ENCODE measurements at regions not wholly inside any gene's neighbourhood (a gene's known extent, or its start where the extent isn't known, plus 50 kb on each side); places are given as distances from the start of the nearest gene placed in this dataset.

DNA sequence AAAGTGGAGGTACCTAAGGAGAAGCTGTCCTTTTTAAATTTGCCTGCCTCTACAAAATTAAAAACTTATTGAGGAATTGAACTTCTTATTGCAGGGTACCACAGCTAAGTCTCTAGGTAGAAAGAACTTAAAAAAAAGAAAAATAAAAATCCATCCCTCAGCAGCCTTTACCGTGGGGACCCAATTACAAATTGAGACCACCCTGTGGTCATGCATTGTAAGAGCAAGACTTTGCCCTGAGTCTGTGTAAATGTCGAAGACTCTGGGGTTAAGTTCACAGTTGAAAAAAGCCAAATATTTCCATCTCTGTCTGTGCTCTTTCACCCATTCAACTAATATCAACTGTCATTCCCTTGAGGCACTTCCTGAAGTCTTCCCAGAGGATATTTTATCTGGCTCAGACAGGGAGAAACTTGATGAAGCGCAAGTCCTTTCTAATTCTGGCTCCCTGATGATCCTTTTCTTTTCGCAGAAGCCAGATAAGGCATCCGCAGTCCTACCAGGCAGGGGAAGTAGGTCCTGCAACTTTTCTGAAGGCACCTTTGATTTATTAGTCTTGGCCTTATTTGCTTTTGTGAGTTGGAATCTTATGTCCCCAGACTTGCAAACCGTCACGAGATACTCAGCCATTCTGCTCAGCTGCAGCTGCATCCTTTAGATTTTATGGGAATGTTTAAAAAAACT, 323.8 kb upstream of the WWC1 start:
- no peak overlapping the region for H3K4me3 ChIP-seq (ENCODE audit: insufficient read depth, low read length, poor library complexity, severe bottlenecking)
- no peak for TF ChIP-seq EZH2phosphoT487 (conservative IDR thresholded peaks at IDR 0.05; ENCODE audit: low read length)
- TF ChIP-seq, protein P1, sequence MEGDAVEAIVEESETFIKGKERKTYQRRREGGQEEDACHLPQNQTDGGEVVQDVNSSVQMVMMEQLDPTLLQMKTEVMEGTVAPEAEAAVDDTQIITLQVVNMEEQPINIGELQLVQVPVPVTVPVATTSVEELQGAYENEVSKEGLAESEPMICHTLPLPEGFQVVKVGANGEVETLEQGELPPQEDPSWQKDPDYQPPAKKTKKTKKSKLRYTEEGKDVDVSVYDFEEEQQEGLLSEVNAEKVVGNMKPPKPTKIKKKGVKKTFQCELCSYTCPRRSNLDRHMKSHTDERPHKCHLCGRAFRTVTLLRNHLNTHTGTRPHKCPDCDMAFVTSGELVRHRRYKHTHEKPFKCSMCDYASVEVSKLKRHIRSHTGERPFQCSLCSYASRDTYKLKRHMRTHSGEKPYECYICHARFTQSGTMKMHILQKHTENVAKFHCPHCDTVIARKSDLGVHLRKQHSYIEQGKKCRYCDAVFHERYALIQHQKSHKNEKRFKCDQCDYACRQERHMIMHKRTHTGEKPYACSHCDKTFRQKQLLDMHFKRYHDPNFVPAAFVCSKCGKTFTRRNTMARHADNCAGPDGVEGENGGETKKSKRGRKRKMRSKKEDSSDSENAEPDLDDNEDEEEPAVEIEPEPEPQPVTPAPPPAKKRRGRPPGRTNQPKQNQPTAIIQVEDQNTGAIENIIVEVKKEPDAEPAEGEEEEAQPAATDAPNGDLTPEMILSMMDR (IDR thresholded peaks at IDR 0.05; ENCODE audit: insufficient read depth, low read length, poor library complexity, severe bottlenecking) = no peak
- no peaks in the 10 kb centered on the region for H3K9me3 ChIP-seq (ENCODE audit: insufficient read depth, low read length)
- no peak overlapping the region for H3K4me2 ChIP-seq (ENCODE audit: low read depth, low read length, poor library complexity, severe bottlenecking)
- no peak overlapping the region for H3K27ac ChIP-seq (ENCODE audit: low read depth, low read length)
- no peaks in the 10 kb centered on the region for H3K9me2 ChIP-seq (replicated peaks; ENCODE audit: insufficient read depth, low read length)
- no peak overlapping the region for H3K9ac ChIP-seq (ENCODE audit: low read length)
- H3K36me3 ChIP-seq (ENCODE audit: low read length) = no peaks in the 10 kb centered on the region
- H3K27me3 ChIP-seq (ENCODE audit: low read length) = no peaks in the 10 kb centered on the region
- H2AFZ ChIP-seq (ENCODE audit: low read depth, low read length, severe bottlenecking) = no peak overlapping the region
- no peaks in the 10 kb centered on the region for H3F3A ChIP-seq (ENCODE audit: insufficient read depth)
- H4K20me1 ChIP-seq (ENCODE audit: low read depth, low read length) = no peaks in the 10 kb centered on the region
- no peaks in the 10 kb centered on the region for H3K79me2 ChIP-seq (ENCODE audit: insufficient read depth, low read length)

- H2AFZ ChIP-seq (ENCODE audit: low read depth, low read length, severe bottlenecking) = no peak overlapping the region
- no peaks in the 10 kb centered on the region for H3K9me2 ChIP-seq (replicated peaks; ENCODE audit: insufficient read depth, low read length)
- no peak for TF ChIP-seq EZH2phosphoT487 (conservative IDR thresholded peaks at IDR 0.05; ENCODE audit: low read length)
- TF ChIP-seq, protein P1 (IDR thresholded peaks at IDR 0.05; ENCODE audit: insufficient read depth, low read length, poor library complexity, severe bottlenecking) = no peak
- no peaks in the 10 kb centered on the region for H4K20me1 ChIP-seq (ENCODE audit: low read depth, low read length)
- no peaks in the 10 kb centered on the region for H3K9me3 ChIP-seq (ENCODE audit: insufficient read depth, low read length)
- no peak overlapping the region for H3K27ac ChIP-seq (ENCODE audit: low read depth, low read length)
- no peaks in the 10 kb centered on the region for H3K27me3 ChIP-seq (ENCODE audit: low read length)
- H3K79me2 ChIP-seq (ENCODE audit: insufficient read depth, low read length) = no peaks in the 10 kb centered on the region
- H3K9ac ChIP-seq (ENCODE audit: low read length) = no peak overlapping the region
- no peak overlapping the region for H3K4me3 ChIP-seq (ENCODE audit: insufficient read depth, low read length, poor library complexity, severe bottlenecking)
- no peaks in the 10 kb centered on the region for H3K36me3 ChIP-seq (ENCODE audit: low read length)
- no peaks in the 10 kb centered on the region for H3F3A ChIP-seq (ENCODE audit: insufficient read depth)
- no peak overlapping the region for H3K4me2 ChIP-seq (ENCODE audit: low read depth, low read length, poor library complexity, severe bottlenecking)
Measured at GRCh38 chr5:167968837-167969236, 322.6 kb upstream of the WWC1 start.

- H3K4me3 ChIP-seq (ENCODE audit: insufficient read depth, low read length, poor library complexity, severe bottlenecking) = no peak overlapping the region
- TF ChIP-seq, protein P1 (IDR thresholded peaks at IDR 0.05; ENCODE audit: insufficient read depth, low read length, poor library complexity, severe bottlenecking) = no peak
- TF ChIP-seq EZH2phosphoT487 (conservative IDR thresholded peaks at IDR 0.05; ENCODE audit: low read length) = no peak
- no peaks in the 10 kb centered on the region for H3K79me2 ChIP-seq (ENCODE audit: insufficient read depth, low read length)
- no peak overlapping the region for H3K4me2 ChIP-seq (ENCODE audit: low read depth, low read length, poor library complexity, severe bottlenecking)
- H3K9me3 ChIP-seq (ENCODE audit: insufficient read depth, low read length) = no peaks in the 10 kb centered on the region
- H2AFZ ChIP-seq (ENCODE audit: low read depth, low read length, severe bottlenecking) = no peak overlapping the region
- H3K27ac ChIP-seq (ENCODE audit: low read depth, low read length) = no peak overlapping the region
- no peaks in the 10 kb centered on the region for H3F3A ChIP-seq (ENCODE audit: insufficient read depth)
- H3K27me3 ChIP-seq (ENCODE audit: low read length) = no peaks in the 10 kb centered on the region
- H3K36me3 ChIP-seq (ENCODE audit: low read length) = no peaks in the 10 kb centered on the region
- no peak overlapping the region for H3K9ac ChIP-seq (ENCODE audit: low read length)
- H4K20me1 ChIP-seq (ENCODE audit: low read depth, low read length) = no peaks in the 10 kb centered on the region
- no peaks in the 10 kb centered on the region for H3K9me2 ChIP-seq (replicated peaks; ENCODE audit: insufficient read depth, low read length)
Measured at GRCh38 chr5:167969998-167970397, 321.4 kb upstream of the WWC1 start.

Measured in SU-DHL-6 (cell line).